ENCODE measurements at regions not wholly inside any gene's neighbourhood (a gene's known extent, or its start where the extent isn't known, plus 50 kb on each side); places are given as distances from the start of the nearest gene placed in this dataset.
"Not testable (repeated sequence)": the region's sequence is repeated elsewhere in the genome, so short reads cannot be mapped to it uniquely, and the experiment has no call there.

DNA sequence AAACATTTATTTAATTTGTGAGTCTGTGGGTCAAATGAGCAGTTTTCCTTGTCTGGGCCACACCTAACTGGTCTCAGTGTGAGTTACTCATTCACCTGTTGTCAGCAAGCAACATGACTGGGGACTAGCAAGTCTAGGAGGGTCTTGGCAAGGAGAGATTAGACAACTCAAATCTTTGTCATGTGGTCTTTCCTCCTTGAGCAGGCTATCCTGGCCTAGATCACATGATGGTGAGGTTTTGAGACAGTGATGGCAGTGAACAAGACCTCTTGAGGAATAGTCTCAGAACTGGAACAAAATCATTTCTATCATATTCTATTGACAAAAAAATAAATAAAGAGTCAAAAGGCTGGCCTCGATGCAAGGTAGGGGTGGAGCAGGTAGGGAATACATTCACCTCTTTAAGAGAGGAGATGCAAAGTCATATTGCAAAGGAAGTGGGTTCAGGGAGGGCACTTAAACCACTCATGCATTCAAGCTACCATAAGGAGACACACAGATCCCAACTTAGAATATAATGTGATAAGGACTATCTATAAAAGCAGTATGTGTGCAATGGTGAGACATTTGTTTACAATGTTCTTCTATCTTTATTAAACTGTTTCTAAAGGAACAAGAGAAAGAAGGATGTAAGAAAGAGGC lies 135.7 kb downstream of the ZNF330 start:
- Mint-ChIP-seq H3K27me3 (peaks cover 2% of the 10 kb centered on the region), H3K4me1 (ENCODE audit: low read depth) (no peaks in the 10 kb centered on the region), H3K9me3 (ENCODE audit: low read depth) (no peaks in the 10 kb centered on the region), H3K27ac (no peak overlapping the region), H3K4me3 (no peak overlapping the region), H3K36me3 (no peaks in the 10 kb centered on the region)

DNA sequence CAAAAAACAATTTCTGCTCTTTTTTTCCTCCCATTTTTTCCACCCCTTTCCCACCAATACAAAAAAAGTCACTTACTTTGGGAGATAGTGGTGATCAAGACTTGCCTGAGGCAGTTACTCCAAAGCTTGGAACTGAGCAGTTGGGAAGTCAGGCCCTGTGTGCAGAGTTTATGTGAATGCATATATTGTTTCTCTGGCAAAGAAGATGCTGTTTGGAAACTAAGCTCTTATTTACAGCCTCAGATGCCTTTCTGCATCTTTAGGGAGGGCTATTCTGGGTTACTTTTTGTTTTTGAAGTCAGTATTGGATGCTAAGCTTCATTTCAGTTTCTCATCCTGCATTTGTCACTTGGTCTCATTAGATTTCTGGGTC lies 136.3 kb downstream of the ZNF330 start:
- no peaks in the 10 kb centered on the region for H3K9me3 Mint-ChIP-seq (ENCODE audit: low read depth)
- H3K36me3 Mint-ChIP-seq, result no peaks in the 10 kb centered on the region
- no peaks in the 10 kb centered on the region for H3K4me1 Mint-ChIP-seq (ENCODE audit: low read depth)
- H3K27ac Mint-ChIP-seq, result no peak overlapping the region
- H3K27me3 Mint-ChIP-seq, result peaks cover 2% of the 10 kb centered on the region
- H3K4me3 Mint-ChIP-seq, result no peak overlapping the region

- not testable (repeated sequence) for H3K4me1 Mint-ChIP-seq (ENCODE audit: low read depth); H3K27me3 Mint-ChIP-seq; H3K9me3 Mint-ChIP-seq (ENCODE audit: low read depth); H3K36me3 Mint-ChIP-seq; H3K4me3 Mint-ChIP-seq; H3K27ac Mint-ChIP-seq
These were observed 147.5 kb downstream of the ZNF330 start for GRCh38 chr4:141368241-141368640.

DNA sequence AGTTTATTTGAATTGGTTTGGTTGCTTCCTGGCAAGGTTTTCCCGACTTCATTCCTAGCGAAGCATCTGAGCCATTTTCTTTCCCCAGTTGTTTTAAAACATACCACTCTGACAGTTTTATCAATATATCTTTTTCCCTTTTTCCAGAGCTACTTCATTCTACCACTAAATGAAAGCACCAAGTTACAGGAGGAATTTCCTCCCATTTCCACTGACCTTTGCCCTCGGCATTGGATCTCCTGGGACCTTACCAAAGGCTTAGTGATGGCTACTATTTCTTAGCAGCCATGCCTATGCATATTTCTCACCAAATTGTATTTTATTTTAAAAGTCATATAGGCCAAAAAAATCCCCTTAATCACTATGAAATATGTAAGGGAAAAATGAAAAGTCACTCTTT lies 150.5 kb downstream of the ZNF330 start:
- H3K4me1 Mint-ChIP-seq (ENCODE audit: low read depth), result no peaks in the 10 kb centered on the region
- peaks cover 7% of the 10 kb centered on the region for H3K27me3 Mint-ChIP-seq
- no peak overlapping the region for H3K27ac Mint-ChIP-seq
- H3K4me3 Mint-ChIP-seq, result no peak overlapping the region
- H3K9me3 Mint-ChIP-seq (ENCODE audit: low read depth), result no peaks in the 10 kb centered on the region
- no peaks in the 10 kb centered on the region for H3K36me3 Mint-ChIP-seq

DNA sequence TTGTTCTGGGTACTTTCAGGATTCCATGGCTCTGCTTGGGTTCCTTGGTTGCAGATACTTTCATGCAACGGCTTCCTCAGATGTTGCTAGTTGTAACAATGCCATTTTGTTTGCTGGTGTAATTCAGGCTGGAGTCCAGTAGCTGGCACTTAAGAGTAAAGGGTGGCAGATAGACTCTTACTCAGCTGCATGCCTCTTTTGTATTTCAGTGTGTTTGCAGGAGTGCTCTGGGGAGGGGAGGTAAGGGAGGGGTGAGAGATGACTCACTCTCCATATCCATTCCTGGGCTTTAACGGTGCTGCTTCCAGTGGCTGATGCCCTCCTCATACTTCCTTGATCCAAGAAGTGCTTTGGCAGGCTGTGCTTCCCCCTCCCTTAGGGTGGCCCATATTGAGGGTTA lies 155.2 kb downstream of the ZNF330 start:
- Mint-ChIP-seq H3K4me1 (ENCODE audit: low read depth) (no peaks in the 10 kb centered on the region), H3K36me3 (no peaks in the 10 kb centered on the region), H3K4me3 (no peak overlapping the region), H3K27me3 (peaks cover 7% of the 10 kb centered on the region), H3K9me3 (ENCODE audit: low read depth) (no peaks in the 10 kb centered on the region), H3K27ac (no peak overlapping the region)

GRCh38 chr4:141376769-141377168 lies 156.1 kb downstream of the ZNF330 start:
- Mint-ChIP-seq H3K9me3 (ENCODE audit: low read depth) (no peaks in the 10 kb centered on the region), H3K27me3 (peaks cover 7% of the 10 kb centered on the region), H3K4me1 (ENCODE audit: low read depth) (no peaks in the 10 kb centered on the region), H3K36me3 (no peaks in the 10 kb centered on the region), H3K4me3 (no peak overlapping the region), H3K27ac (no peak overlapping the region)

GRCh38 chr4:141387299-141387698 lies 166.6 kb downstream of the ZNF330 start:
- H3K27me3 Mint-ChIP-seq, result no peaks in the 10 kb centered on the region
- no peaks in the 10 kb centered on the region for H3K9me3 Mint-ChIP-seq (ENCODE audit: low read depth)
- H3K36me3 Mint-ChIP-seq, result no peaks in the 10 kb centered on the region
- no peak overlapping the region for H3K27ac Mint-ChIP-seq
- H3K4me3 Mint-ChIP-seq, result no peak overlapping the region
- no peaks in the 10 kb centered on the region for H3K4me1 Mint-ChIP-seq (ENCODE audit: low read depth)

- Mint-ChIP-seq H3K27me3 (no peaks in the 10 kb centered on the region), H3K27ac (no peak overlapping the region), H3K9me3 (ENCODE audit: low read depth) (no peaks in the 10 kb centered on the region), H3K4me1 (ENCODE audit: low read depth) (no peaks in the 10 kb centered on the region), H3K4me3 (no peak overlapping the region), H3K36me3 (no peaks in the 10 kb centered on the region)
These were observed 167.8 kb downstream of the ZNF330 start for GRCh38 chr4:141388481-141388880.

DNA sequence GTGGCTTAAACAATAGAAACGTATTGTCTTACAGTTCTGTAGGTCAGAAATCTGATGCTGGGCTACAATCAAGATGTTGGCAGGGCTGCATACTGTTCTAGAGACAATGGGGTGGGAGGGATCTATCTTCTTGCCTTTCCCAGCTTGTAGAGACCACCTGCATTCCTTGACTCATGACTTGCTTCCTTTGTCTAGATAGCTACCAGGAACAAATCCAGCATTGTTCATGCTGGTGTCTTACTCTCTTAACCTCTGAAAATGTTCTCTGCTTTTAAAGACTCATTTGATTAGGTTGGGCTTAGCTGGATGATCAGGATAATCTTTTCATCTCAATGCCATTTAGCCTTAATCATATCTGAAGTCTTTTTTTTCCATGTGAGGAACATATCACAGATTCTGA lies 169.0 kb downstream of the ZNF330 start:
- no peaks in the 10 kb centered on the region for H3K36me3 Mint-ChIP-seq
- H3K4me3 Mint-ChIP-seq, result no peak overlapping the region
- no peaks in the 10 kb centered on the region for H3K27me3 Mint-ChIP-seq
- H3K9me3 Mint-ChIP-seq (ENCODE audit: low read depth), result no peaks in the 10 kb centered on the region
- H3K4me1 Mint-ChIP-seq (ENCODE audit: low read depth), result no peaks in the 10 kb centered on the region
- no peak overlapping the region for H3K27ac Mint-ChIP-seq

DNA sequence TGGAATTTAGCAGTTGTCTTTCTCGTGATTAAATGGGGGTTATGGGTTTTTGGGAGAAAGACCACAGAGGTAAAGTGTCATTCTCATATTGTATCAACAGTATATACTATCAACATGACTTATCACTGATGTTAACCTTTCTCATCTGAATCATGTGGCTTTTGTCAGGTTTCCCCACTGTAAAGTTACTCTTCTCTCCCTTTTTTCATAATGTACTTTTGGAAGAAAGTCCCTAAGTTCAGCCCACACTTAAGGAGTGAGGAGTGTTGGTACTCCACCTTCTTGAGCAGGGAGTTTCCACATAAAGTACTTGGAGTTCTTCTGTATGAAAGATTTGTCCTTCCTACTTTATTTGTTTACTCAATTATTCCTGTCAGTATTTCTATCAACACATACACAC lies 169.9 kb downstream of the ZNF330 start:
- H3K9me3 Mint-ChIP-seq (ENCODE audit: low read depth), result no peaks in the 10 kb centered on the region
- H3K36me3 Mint-ChIP-seq, result no peaks in the 10 kb centered on the region
- no peaks in the 10 kb centered on the region for H3K4me1 Mint-ChIP-seq (ENCODE audit: low read depth)
- no peaks in the 10 kb centered on the region for H3K27me3 Mint-ChIP-seq
- no peak overlapping the region for H3K4me3 Mint-ChIP-seq
- H3K27ac Mint-ChIP-seq, result no peak overlapping the region

DNA sequence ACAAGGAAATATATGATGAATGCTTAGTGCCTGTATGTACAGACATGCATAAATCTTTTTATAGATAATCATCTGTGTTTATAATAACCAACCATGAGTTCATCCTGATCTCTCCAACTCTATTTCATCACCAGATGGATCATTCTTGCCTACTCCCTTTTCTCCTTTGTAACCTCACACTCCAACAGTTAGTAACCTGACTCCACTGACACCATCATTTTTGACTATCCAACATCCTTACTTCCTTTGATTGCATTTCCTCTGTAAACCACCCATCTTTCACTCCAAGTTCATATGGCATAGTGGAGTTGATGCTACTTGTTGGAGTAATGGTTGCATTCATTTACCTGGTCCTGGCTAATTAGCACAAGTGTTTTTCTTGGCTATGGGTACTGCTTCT lies 170.6 kb downstream of the ZNF330 start:
- Mint-ChIP-seq H3K4me1 (ENCODE audit: low read depth) (no peaks in the 10 kb centered on the region), H3K27ac (no peak overlapping the region), H3K27me3 (no peaks in the 10 kb centered on the region)

DNA sequence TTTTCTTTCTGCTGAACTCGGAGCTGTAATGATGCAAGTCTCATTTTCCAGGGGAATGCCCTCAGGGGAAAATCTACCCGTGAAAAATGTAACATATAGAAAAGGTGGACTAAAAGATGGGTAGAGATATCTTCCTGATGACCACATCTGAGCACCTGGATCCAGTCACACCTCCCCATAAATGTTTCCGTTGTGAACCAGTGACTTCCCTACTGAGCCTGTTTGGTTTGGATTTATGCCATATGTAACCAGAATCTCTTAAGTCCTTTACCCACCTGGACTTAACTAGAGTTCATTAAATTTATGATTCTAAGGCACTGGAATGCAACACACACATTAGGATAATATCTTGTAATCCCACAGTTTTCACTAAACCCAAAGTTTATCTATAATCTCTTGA lies 171.1 kb downstream of the ZNF330 start:
- Mint-ChIP-seq H3K4me1 (ENCODE audit: low read depth) (no peaks in the 10 kb centered on the region), H3K27ac (no peak overlapping the region), H3K27me3 (no peaks in the 10 kb centered on the region), H3K4me3 (no peak overlapping the region), H3K36me3 (no peaks in the 10 kb centered on the region), H3K9me3 (ENCODE audit: low read depth) (no peaks in the 10 kb centered on the region)

More for the DNA sequence above, 170.6 kb downstream of the ZNF330 start:
- no peak overlapping the region for H3K4me3 Mint-ChIP-seq
- H3K9me3 Mint-ChIP-seq (ENCODE audit: low read depth), result no peaks in the 10 kb centered on the region
- H3K36me3 Mint-ChIP-seq, result no peaks in the 10 kb centered on the region

DNA sequence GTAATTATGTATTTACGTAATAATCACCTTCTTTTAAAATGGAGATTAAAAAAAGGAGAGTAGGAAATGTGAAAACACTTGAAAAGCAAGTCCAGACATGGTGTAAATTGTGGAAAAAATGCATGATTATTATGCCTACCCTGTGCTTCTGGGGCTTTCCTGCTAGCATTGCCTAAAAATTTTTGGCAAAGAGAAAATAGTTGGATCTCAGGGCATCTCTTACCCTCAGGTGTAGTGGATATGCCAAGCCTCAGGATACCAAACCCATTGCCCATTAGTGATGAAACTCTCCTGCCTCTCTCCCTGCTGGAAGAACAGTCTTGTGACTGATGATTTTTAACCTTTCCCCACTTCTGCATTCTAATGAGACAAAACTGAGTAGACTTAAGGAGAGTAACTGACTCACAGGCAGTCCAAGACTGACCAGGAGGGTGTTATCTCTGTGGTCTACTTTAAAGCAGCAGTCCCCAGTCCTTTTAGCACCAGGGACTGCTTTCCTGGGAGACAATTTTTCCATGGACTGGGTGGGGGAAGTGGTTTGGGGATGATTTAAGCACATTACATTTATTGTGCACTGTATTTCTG lies 174.6 kb downstream of the ZNF330 start:
- Mint-ChIP-seq H3K4me3 (no peak overlapping the region), H3K9me3 (ENCODE audit: low read depth) (no peaks in the 10 kb centered on the region), H3K36me3 (no peaks in the 10 kb centered on the region), H3K27ac (no peak overlapping the region), H3K4me1 (ENCODE audit: low read depth) (no peaks in the 10 kb centered on the region), H3K27me3 (no peaks in the 10 kb centered on the region)

- Mint-ChIP-seq H3K36me3 (no peaks in the 10 kb centered on the region), H3K27ac (no peak overlapping the region), H3K4me3 (no peak overlapping the region), H3K4me1 (ENCODE audit: low read depth) (no peaks in the 10 kb centered on the region), H3K9me3 (ENCODE audit: low read depth) (no peaks in the 10 kb centered on the region), H3K27me3 (no peaks in the 10 kb centered on the region)
These were observed 175.2 kb downstream of the ZNF330 start for GRCh38 chr4:141395919-141396318.

DNA sequence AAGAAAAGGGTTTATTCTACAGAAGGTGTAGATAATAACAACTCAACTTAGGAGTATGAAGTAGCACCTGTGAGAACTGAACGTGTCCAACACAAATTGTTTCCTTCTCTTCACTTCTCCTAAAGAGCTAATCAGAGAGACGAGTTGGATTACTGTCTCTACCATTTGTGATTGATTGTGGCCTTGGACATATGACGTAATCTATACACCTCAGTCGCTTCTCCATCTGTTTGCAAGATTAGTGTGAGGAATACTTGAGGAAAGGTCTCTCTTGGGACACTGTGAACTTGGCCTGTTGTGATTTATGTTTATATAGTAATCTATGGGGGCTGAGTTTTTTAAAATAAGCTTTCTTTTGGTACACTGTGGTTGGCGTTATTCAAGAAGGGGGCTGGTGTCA lies 182.0 kb downstream of the ZNF330 start:
- Mint-ChIP-seq H3K27ac (no peak overlapping the region), H3K27me3 (no peaks in the 10 kb centered on the region), H3K36me3 (no peaks in the 10 kb centered on the region), H3K9me3 (ENCODE audit: low read depth) (no peaks in the 10 kb centered on the region), H3K4me1 (ENCODE audit: low read depth) (no peaks in the 10 kb centered on the region), H3K4me3 (no peak overlapping the region)

- H3K9me3 Mint-ChIP-seq (ENCODE audit: low read depth), result no peaks in the 10 kb centered on the region
- no peaks in the 10 kb centered on the region for H3K4me1 Mint-ChIP-seq (ENCODE audit: low read depth)
- H3K4me3 Mint-ChIP-seq, result no peak overlapping the region
- no peaks in the 10 kb centered on the region for H3K27me3 Mint-ChIP-seq
- no peak overlapping the region for H3K27ac Mint-ChIP-seq
- no peaks in the 10 kb centered on the region for H3K36me3 Mint-ChIP-seq
These were observed 183.1 kb downstream of the ZNF330 start for GRCh38 chr4:141403782-141404181.

Data from activated naive CD8-positive, alpha-beta T cell (primary cell).